DMS153 (cell line): ENCODE measurements at regions not wholly inside any gene's neighbourhood (a gene's known extent, or its start where the extent isn't known, plus 50 kb on each side); places are given as distances from the start of the nearest gene placed in this dataset.
"Not testable (repeated sequence)": the region's sequence is repeated elsewhere in the genome, so short reads cannot be mapped to it uniquely, and the experiment has no call there.

Experiments used
- DNase-seq: peaks from one replicate; lab custom pipeline; 2025; lab: John Stamatoyannopoulos, UW

DNA sequence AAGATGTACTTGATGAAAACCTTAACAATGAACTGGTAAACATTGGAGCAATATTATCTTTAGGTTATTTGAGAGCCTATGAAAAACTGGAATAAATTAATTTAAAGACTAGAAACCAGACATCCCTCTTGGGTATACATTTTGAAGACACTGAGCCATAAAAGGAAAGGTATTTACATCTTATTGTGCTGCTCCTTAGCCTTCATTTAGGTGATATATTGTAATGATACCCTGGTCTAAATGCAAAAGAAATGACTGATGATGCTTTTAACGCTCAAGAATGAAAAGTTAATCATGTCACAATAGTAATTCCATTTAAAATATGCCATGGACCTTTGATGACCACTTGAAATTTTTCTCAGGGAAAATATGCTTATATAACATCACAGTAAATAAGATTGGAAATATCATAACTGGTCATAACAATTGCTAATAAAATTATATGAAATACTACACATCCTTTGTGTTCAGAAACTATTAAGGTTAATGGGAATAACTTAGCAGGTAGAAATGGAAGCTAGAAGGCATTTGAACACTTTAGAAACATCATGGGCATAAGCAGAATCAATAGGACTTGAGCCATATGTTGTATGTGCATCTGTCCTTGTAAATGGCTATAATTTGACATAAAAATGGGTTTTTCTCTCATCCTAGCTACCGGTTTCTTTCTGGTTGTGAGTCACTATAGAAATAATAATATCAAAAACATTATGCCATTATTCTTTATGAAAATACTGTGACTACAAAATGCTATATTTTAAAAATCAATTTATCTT lies 979.7 kb downstream of the RAPGEF2 start:
- no peak for DNase-seq

DNA sequence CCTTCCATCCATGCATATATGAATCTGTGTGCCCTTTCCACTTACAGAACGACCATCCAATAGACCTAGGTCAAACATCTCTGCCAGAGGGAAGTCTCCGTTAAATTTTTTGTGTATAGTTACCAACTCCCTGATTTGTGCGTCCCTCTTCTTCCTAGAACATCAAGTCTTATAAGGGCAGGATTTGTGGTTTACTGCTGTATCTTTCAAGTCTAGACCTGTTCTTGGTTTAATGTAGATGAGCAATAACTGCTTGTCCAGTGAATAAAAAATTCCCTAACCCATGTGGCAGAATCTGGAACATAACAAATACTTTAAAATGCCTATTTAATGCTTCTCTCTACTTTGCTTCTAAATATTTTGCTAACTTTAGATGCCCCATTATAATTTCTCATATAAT lies 988.8 kb downstream of the RAPGEF2 start:
- DNase-seq, result no peak

DNA sequence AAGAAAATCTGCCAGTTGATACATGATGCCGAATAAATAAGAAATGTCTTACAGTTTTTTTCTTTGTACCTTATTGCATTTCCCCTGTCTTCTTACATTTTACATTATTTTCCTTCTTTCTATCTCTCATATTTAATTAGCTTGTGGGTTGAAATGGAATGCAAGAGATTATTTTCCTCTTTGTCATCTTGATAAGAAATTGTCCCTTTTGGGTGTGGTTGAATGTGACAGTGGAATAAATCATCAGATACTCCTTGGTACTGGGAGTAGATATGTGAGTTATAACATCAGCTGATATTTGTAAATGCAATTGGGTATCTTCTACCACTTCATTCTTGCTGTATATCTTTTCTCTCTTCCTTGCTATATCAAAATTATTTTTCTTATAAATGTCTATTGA lies 997.4 kb downstream of the RAPGEF2 start:
- DNase-seq, result no peak

DNA sequence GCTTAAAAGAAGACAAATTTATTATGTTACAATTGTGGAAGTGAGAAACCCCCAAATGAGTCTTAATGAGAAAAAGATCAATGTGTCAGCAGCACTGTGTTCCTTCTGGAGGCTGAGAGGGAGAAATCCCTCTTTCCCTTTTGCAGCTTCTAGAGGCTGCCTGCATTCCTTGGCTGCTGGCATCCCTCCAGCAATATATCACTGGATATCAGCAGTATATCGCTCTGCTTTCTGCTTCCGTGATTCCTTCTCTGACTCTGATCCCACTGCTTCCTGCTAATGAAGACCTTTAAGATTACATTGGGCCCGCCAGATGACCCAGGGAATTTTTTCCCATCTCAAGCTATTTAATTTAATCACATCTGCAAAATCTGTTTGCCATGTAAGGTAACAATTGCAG lies 1008.0 kb downstream of the RAPGEF2 start:
- DNase-seq, result no peak

DNA sequence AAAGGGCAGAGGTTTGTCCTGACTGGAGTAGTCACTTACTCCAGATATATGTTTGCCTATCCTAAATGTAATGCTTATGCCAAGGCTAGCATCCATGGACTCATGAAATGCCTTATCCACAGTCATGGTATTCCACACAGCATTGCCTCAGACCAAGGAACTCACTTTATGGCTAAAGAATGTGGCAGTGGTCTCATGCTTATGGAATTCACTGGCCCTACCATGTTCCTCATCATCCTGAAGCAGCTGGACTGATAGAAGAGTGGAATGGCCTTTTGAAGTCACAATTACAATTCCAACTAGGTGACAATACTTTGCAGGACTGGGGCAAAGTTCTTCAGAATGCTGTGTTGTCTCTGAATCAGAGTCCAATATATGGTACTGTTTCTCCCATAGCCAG lies 1014.8 kb downstream of the RAPGEF2 start:
- DNase-seq, result no peak

DNA sequence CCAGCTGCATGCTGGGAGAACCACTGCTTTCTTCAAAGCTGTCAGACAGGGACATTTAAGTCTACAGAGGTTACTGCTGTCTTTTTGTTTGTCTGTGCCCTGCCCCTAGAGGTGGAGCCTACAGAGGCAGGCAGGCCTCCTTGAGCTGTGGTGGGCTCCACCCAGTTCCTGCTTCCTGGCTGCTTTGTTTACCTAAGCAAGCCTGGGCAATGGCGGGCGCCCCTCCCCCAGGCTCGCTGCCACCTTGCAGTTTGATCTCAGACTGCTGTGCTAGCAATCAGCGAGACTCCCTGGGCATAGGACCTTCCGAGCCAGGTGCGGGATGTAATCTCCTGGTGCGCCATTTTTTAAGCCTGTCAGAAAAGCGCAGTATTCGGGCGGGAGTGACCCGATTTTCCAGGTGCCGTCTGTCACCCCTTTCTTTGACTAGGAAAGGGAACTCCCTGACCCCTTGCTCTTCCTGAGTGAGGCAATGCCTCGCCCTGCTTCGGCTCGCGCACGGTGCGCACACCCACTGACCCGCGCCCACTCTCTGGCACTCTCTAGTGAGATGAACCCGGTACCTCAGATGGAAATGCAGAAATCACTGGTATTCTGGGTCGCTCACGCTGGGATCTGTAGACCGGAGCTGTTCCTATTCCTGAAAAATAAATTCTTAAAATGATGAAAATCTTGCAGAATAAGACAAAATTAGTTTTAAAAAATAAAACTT lies 1022.9 kb downstream of the RAPGEF2 start:
- DNase-seq, result not testable (repeated sequence)

DNA sequence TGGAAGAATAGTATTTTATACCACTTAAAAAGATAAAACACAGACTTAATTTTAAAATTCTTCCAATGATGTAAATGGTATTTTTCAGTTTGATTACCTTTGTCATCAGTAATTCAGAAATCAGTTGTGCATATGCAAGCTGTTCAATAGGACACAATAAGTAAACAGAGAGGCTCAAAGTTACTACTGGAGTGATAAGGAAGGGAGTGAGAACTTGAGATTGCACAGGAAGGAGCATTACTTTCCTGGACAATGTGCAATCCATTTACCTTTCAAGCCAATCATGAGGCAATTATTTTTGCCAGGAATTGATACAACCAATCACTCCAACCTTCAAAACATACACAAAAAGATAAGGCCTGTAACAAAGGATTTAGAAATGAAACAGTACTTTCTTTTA lies 1024.3 kb downstream of the RAPGEF2 start:
- no peak for DNase-seq

DNA sequence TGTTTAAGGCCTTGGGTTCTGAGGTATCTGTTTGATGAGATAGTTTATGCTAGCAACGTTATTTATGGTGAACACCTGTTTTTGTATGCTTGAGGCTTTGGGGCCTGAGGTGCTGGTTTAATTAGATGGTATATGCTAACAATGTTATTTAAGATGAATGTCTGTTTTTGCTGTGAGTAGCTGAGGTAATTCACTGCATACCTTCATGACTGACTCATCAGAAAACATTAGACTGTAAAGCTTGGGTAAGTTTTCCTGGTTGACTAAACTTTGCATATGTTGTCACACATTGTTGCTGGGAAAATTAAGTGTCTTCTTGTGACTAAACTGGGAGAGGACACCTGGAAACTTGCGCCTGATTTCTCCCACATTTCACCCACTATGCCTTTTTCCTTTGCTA lies 1026.6 kb downstream of the RAPGEF2 start:
- DNase-seq, result no peak

DNA sequence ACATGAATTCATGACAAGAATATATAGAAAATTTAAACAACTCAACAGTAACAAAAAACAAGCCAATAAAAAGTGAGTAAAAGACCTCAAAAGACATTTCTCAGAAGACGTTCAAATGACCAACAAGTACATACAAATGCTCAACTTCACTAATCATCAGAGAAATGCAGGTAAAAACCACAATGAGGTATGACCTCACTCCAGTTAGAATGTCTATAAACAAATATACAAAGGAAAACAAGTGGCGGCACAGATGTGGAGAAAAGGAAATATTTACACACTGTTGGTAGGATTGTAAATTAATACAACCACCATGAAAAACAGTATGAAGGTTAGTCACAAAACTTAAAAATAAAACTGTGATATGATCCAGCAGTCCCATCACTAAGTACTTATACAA lies 1033.1 kb downstream of the RAPGEF2 start:
- no peak for DNase-seq

DNA sequence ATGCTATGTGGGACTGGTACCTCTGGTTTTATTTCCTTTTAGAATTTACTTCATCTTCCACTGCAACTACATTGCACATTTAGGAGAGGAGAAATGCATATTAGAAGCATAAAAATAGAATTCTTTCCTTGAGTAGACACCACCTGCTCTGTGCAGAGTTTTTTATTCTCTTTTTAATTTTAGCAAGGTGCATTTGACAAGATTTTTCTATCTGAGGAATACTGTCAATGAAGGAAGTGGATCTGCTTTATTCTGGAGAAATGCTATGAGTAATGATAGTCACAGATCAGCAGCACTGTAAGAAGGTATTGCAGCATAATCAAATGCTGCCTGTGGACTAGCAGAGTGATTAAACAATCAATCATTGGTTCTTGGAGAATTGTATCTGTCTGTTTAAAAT lies 1038.3 kb downstream of the RAPGEF2 start:
- DNase-seq, result no peak

DNA sequence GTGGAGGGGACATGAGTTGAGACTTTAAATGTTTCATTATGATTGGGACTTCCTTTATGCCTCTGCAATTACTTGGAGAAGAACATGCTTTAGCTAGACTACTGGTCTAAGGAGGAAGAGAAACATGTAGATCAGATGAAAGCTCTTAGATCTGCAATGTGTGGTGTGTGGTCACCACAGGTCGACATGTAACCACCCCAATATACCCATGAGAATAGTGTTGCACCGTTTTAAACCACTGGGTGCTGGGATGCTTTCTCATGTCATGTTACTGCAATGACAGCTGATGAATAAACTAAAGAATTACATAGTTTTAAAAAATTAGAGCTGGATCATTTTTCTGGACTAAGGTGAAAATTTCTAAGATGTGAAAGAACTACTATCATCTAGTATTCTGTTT lies 1039.7 kb downstream of the RAPGEF2 start:
- no peak for DNase-seq

DNA sequence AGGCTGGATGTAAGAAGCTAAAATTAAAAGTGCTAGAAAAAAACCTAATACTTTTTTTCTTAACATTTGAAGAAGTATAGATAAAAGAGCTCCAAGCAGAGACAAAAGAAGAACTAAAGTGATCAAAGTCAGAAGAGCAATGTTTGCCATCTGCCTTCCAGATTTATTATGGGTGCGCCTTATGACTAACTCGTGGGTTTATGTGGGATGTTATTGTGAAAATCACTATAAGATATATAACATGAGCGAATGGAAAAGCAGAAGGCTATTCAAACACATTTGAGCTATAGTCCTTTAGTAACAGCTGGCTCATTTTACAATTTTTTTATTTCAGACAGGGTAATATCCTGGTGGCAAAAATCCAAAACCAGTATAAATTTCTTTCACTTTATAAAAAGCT lies 1040.7 kb downstream of the RAPGEF2 start:
- no peak for DNase-seq

DNA sequence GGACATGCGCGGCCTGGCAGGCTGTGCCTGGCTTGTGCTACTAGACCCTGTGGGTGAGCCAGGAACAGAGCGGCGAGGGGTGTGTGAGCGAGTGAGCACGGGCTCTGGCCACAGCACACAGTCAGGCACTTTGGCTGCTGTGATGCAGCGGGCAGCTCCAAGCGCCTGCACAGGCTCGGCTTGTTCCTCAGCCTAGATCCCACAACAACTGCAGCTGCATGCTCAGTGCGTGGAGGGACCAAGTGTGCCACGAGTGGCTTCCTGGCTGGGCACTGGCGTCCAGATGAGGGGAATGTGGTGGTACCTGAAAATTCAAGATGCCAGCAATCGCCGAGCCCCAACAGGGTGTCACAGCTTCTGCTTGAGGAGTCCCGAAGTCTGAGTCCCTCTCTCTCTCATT lies 1056.6 kb downstream of the RAPGEF2 start:
- no peak for DNase-seq

DNA sequence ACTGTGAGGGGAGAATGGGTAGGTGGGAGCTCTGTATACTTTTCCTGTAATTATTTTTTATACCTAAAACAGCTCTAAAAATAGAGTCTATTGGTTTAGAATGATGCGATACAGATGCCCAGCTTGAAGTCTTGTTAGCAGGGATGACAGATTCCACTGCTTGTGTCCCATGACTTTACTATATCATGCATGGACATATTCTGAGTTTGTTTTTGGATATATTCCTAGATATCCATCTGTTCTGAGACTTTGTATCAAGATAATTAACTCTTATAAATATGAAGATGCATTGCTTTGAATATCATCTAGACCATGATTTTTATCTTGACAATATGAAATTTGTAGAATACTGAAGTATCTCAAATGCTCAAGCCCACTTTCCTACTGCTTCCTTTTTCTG lies 1058.1 kb downstream of the RAPGEF2 start:
- no peak for DNase-seq

DNA sequence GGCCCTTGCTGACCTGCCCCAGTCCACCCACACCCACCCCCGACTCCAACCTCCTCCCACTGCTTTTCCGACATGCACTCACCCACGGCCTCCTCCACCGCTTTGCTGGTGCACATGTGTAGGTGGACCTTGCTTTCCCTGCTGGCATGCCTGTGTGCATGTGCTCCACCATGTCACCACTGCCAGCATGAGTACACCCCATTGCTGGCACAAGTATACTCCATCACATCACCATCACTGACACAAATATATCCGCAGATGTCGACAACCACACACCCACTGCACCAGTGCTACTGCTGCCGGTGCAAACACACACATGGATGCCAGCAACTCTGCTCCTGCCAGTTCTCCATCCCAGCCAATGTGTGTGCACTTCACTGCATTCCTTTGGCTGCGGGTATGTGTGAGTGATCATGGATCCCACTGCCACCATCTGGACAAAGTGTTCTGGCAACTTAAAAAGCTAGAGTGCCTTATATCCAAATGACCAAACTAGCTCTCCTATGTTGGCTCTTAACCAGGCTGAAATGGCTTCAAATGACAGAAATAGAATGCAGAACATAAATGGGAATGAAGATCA lies 1072.3 kb downstream of the RAPGEF2 start:
- no peak for DNase-seq

DNA sequence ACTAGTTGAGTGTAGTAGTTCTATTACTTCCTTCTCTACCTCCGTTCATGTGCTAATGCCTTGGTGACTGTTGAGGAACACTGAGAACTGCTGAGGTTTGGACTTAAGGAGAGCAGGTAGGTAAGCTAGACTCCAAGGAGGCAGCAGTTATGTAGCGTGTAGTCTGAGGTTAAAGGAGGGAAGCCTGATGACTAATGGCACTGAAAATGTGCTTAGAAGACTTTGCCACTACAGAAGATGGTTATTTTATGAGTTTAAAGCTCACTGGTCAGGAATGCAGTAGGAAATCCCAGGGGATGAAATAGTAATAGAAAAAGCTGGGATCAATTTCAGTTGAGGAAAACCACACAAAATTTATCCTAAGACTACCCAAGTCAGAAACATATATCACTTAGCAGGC lies 1077.3 kb downstream of the RAPGEF2 start:
- DNase-seq, result no peak

DNA sequence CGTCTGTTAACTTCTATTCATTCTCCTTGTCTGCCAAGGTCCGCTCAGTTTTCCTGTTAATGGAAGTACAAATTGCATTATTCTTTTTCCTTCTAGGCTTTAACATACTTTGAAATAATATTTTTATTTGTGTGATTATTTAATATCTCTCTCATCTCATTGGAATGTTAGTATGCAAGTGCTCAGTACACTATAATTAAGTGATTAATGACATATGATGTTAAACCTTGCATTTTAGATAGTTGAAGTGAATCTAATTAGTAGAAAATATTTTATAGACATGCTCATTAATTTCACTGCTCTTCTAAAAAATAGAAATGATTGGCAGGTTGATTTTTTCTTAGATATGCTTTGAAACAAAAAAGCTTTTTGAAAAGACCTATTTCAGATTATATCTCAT lies 1079.8 kb downstream of the RAPGEF2 start:
- DNase-seq, result no peak

DNA sequence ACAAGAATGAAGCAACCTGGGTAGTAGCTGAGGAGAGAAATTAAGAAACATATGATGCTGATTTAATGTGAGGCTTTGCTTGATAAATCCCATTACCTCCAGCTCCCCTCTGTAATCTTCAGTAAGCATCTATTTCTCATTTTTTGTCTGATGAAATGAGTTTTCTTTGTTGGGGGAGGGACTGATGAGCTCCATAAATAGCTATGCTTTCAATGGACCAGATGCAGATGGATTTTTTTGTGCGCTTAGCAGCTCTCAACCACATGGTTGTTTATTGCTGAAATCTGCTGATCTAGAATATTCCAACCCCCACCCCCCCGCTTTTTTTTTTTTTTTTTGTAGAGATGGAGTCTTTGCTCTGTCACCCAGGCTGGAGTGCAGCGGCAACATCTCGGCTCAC lies 1082.0 kb downstream of the RAPGEF2 start:
- no peak for DNase-seq

DNA sequence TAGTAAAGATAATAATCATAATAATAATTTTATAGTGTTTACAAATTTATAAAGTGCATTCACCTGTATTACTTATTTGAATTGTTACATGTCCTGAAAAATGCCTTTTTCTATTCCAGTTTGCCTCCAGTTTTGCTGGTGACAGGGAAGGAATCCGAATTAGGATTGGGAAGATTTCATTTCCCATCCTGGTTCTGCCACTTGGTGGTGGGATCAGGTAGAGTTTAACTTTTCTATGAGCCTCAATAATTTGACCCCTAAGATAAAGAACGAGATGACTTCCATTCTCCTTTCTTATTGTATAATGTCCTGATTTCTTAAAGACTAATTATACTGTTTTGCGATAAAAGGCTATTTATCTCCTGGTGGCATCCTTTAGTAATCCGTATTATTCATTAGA lies 1090.9 kb downstream of the RAPGEF2 start:
- DNase-seq, result no peak

DNA sequence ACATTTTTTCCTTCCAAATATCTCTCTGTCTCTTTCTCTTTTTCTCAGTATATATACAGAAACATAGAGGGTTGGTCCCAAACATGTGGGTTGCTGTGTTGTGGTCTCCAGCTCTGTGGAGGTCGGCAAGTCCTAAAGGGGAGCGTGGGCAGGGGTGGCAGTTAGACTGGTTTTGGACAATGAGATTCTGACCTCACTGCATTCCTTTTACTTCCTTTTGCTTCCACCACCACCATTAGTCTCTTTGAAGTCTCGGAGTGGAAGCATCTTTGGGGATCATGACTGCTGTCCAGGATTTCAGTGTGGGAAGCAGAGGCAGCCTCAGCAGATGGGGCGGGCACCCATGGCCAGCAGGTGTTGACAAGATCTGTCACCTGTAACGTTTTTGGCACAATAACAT lies 1091.8 kb downstream of the RAPGEF2 start:
- DNase-seq, result no peak

DNA sequence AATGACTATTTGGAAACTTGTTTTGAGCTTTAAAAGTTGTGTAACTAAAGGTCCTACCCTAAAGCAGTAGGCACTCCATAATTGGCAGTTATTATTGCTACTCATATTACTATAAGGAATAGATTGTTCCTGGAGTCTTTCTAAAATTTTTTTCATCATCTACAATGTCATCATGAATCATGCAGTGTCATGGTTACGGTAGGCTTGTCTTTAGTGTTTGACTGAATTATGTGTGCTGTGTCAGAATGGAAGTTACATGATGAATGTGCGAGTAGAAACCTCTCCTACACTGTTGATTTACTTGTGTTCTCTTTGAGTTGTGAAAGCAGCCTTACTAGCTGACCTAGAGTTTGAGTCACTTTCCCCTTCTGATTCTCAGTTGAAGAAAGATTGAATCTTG lies 1099.9 kb downstream of the RAPGEF2 start:
- DNase-seq, result no peak

DNA sequence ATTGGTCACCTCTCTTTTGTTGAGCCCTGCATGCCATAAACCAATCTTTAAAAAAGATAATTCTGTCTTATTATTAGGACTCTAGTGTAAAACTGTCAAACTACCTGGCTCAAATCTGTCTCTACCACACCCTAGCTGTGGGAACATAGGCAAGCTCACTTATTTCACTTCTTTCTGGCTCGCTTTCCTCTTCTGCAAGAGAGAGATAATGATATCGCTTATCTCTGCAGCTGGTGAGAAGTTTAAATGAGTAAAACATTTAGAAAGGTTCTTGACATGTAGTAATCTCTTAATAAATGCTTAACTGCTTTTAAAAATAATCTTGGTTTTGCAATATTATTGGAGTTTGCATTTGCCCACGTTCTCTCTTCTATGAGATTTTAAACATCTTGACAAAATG lies 1109.2 kb downstream of the RAPGEF2 start:
- DNase-seq, result no peak

DNA sequence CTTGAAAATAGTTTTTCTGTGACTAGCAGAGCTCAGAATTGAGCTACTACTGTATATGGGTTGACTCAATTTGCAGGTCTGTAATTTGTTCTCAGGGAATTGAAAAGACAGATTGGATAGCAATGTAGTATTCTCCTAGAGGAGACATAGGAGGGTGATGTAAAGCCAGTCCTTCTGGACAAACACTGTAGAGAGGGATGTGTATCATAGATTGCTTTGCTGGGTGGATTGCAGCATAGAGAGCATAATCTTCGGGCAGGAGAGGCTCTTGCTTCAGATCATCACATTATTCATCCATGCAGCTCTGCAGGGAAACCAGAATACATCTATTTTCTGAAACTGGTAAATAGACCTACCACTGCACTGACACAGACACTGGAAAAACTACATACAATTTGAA lies 1110.5 kb downstream of the RAPGEF2 start:
- DNase-seq, result no peak

DNA sequence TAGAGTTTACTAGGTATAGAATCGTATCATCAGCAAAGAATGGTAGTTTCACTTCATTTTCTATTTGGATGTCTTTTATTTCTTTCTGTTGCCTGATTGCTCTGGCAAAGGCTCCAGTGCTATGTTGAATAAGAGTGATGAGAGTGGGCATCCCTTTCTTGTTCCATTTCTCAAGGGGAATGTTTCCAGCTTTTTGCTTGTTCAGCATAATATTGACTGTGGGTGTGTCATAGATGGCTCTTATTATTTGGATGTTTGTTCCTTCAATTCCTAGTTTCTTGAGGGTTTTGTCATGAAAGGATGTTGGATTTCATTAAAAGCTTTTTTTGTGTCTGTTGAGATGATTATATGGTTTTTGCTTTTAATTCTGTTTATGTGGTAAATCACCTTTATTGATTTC lies 1114.5 kb downstream of the RAPGEF2 start:
- DNase-seq, result no peak
